Keratinocyte (primary cell): ENCODE measurements at regions not wholly inside any gene's neighbourhood (a gene's known extent, or its start where the extent isn't known, plus 50 kb on each side); places are given as distances from the start of the nearest gene placed in this dataset.

Experiments used
- EZH2 ChIP-seq: IDR thresholded peaks from one replicate; pipeline ENCODE4 v1.6.1; 2012; ENCODE audit warnings: inconsistent platforms, mild to moderate bottlenecking, low read length, moderate library complexity
- TF ChIP-seq, protein P1 (sequence below), 3 experiments: IDR thresholded peaks in 1 of 3; conservative IDR thresholded peaks in 1 of 3; optimal IDR thresholded peaks in 1 of 3; 2 replicates in 2 of 3; 3 replicates in 1 of 3; pipeline versions ENCODE3 to v1.5.1; 2011; ENCODE audit warnings: low read length in 3 of 3, mild to moderate bottlenecking in 3 of 3, moderate library complexity in 2 of 3, control low read depth in 1 of 3, inconsistent platforms in 1 of 3; ENCODE audit not compliant: insufficient read depth in 2 of 3; ENCODE audit errors: extremely low read depth in 1 of 3

DNA sequence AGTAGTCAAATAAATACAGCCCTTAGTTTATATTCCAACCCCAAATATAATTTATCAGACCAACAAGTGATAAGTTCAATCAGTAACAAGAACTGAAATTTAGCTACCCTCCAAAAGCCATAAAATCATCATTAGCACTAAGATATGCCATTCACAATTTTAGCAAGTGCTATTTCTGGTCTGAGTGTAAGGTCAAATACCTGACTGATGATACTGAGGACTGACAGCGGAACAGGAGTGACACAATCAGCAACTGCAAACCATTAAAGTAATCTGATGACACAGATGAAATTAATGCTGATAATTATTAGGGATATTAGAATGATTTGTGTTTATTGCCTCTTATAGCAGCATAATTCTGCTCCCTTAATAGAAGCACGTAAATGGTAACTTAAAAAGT, 152.7 kb upstream of the SPHKAP start:
- TF ChIP-seq, protein P1, sequence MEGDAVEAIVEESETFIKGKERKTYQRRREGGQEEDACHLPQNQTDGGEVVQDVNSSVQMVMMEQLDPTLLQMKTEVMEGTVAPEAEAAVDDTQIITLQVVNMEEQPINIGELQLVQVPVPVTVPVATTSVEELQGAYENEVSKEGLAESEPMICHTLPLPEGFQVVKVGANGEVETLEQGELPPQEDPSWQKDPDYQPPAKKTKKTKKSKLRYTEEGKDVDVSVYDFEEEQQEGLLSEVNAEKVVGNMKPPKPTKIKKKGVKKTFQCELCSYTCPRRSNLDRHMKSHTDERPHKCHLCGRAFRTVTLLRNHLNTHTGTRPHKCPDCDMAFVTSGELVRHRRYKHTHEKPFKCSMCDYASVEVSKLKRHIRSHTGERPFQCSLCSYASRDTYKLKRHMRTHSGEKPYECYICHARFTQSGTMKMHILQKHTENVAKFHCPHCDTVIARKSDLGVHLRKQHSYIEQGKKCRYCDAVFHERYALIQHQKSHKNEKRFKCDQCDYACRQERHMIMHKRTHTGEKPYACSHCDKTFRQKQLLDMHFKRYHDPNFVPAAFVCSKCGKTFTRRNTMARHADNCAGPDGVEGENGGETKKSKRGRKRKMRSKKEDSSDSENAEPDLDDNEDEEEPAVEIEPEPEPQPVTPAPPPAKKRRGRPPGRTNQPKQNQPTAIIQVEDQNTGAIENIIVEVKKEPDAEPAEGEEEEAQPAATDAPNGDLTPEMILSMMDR (optimal IDR thresholded peaks at IDR 0.05 in 1 of 3, IDR thresholded peaks at IDR 0.05 in 1 of 3, conservative IDR thresholded peaks at IDR 0.05 in 1 of 3; ENCODE audit: extremely low read depth in 1 of 3, insufficient read depth in 2 of 3, low read length in 3 of 3): no peak
- no peak for TF ChIP-seq EZH2
